GM18517 (cell line): ENCODE measurements at regions not wholly inside any gene's neighbourhood (a gene's known extent, or its start where the extent isn't known, plus 50 kb on each side); places are given as distances from the start of the nearest gene placed in this dataset.
"Not testable (repeated sequence)": the region's sequence is repeated elsewhere in the genome, so short reads cannot be mapped to it uniquely, and the experiment has no call there.

Experiments used
- ATAC-seq: cut with Tn5 transposase; IDR thresholded peaks from one replicate; pipeline ENCODE4 v1.9.1; 2021; ENCODE audit warnings: mild to moderate bottlenecking, moderate library complexity; ENCODE audit not compliant: unreplicated experiment

DNA sequence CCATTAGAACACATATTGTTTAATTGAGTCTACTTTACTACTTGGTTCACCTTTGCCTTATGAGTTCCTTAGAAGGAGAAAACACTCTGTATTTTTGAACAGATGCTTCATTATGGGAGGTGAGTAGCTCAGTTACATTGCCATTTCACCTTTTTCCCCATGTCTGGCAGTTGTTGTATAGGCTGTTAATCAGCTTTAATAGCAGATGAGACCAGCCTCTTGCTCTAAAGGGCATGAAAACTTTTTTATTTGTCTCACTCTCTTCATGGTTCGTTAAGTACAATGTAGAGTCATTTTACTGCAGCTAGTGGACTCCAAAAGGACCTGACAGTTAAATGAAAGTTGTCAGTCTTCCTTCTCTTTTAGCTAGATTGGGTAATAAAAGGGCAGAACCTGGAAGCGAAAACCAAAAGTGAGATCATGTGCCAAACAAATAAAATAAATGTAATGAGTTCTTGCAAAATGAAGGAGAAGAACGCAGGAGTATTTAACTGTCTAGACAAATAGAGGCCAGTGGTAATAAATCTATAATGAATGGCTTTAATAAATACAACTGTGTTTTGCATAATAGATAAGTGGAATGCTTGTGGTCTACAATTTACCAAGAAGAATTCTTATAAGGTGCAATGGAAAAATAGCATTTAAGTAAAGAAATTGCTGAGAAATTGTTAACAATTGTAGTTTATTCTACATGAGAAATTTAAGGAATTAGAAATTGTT, 180.0 kb upstream of the NEGR1 start:
- ATAC-seq, result no peak

DNA sequence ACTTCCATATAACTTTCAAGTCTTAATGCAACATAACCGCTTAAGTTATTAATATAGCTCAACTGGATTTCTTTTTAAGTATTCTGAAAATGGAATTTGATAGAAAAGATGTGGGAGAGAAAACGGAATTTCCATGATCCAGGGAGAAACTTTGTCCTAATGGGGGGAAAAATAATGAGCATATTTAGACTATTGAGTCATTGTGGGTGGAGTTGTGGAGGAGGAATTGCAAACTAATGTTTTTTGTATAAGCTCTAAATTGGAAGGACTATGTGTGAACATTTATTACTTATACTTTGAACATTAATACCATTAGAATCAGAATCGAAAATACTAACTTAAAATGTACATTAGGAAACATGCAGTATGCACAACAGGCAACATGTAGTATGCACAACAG, 159.9 kb upstream of the NEGR1 start:
- ATAC-seq, result no peak

DNA sequence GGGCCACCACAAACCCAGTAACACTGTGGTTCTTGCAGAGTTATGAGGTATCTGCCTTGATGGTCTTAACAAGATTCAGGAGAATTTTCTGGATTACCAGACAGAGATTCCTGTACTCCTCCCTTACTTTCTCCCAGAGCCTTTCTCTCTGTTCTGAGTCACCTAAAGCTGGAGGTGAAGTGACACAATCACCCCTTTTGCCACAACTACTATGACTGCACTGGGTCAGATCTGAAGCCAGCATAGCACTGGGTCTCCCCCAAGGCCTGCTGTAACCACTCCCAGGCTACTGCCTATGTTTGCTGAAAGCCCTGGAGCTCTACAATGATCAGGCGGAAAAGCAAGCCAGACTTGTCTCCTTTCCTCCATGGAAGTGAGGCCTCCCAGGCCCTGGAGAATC, 156.7 kb upstream of the NEGR1 start:
- no peak for ATAC-seq

DNA sequence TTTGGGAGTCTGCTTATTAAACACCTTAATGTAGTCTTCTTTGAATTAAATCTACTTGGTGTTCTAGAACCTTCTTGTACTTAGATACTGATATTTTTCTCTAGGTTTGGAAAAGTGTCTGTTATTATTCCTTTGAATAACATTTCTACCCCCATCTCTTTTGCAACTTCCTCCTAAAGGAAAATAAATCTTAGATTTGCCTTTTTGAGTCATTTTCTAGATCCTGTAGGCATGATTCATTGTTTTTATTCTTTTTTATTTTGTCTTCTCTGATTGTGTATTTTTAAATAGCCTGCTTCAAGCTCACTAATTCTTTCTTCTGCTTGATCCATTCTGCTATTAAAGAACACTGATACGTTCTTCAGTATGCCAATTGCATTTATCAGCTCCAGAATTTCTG, 155.9 kb upstream of the NEGR1 start:
- ATAC-seq, result no peak

DNA sequence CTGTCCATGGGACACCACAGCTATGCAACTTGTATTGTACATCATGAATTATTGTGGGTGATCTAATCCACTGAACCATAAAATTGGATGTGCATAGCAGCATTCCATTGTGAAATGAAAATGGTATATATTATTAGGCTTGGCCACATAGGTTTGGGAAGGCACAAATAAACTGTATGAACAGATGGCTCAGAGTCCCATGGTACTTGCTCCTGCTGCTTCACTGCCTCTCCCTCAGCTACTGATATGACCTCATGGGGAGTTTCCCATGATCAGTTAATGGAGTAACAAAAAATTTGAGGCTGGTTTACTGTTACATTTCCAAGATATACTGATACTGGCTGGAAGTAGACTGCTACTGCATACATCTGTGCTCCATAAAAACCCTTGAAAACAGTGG, 152.7 kb upstream of the NEGR1 start:
- ATAC-seq, result no peak

DNA sequence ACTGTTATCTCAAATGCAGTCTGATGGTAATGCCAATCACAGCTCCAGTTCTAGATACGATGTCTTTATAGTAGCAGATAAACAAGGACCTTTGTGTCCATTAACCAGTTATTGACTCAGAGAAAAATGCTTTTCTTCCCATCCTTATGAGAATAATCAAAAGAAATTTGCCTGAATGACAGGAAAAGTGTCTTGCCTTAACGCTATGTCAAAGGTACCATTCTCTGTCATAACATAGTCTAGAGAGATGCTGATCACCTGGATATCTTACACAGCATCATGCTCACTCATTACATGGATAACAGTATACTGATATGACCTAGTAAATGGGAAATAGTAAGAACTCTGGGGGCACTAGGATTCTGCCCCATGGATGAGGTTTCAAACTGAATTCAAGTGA, 151.7 kb upstream of the NEGR1 start:
- ATAC-seq, result no peak

DNA sequence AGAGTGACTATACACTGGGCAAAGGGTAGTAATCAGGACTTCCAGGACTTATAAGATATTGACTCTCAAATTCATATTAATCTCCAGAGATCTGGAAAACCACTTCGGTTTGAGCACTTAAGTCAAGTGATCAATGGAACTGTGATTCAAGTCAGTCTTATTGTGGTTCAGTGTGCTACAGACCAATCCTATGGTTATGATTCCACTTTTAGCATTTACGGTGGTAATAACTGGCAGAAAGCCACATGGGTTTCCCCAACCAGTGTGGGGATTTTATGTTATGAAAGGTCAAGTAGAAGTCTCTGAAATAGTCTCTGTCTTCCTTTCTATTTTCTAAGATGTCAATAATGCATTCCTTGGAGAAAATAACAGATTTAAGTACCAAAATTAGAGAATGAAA, 151.3 kb upstream of the NEGR1 start:
- no peak for ATAC-seq

DNA sequence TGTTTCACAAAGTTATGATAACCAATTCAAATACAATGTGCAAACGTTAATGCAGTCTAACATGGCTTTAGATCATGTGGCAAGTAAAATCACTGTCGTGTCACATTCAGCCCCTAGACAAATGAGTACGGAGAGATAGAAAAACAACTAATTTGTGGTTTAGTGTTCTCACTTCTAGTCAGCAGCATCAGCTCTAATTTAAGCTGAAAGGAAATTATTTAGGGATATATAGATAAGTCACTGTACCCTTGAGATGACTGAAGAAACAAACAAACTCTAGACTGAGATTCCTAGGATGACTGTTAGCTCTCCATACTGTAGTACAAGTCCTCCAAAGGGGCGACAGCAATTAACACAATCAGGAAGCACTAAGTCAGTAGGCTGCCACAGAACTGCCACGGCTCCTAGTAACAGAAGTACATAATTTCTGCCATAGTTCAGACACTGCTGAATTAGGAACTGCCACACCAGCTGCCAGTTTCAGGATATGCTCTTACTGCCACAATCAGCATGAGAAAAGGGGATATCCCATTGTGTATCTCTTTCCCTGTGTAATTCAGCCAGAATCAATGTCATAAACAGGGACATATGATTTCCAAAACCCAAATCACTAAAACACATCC, 150.4 kb upstream of the NEGR1 start:
- peak; percentile 51 for ATAC-seq

DNA sequence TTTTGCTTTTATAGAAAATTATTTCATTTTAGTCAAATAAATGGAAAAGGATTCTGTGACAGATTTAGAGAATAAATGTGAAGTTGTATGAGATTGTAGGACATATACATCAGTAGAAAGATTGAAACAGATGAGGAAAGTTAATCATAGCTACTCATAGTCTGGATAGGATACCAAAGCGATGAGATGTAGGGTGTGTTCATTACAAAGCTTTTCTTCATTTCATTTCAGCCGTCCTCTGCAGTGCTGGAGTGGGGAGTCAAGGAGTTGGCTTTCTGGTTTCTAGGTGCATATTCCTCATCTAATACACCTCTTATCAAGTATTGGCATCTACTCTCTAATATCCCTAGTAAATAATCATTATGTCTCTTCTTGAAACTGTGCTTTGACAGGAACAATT, 149.5 kb upstream of the NEGR1 start:
- ATAC-seq, result no peak

DNA sequence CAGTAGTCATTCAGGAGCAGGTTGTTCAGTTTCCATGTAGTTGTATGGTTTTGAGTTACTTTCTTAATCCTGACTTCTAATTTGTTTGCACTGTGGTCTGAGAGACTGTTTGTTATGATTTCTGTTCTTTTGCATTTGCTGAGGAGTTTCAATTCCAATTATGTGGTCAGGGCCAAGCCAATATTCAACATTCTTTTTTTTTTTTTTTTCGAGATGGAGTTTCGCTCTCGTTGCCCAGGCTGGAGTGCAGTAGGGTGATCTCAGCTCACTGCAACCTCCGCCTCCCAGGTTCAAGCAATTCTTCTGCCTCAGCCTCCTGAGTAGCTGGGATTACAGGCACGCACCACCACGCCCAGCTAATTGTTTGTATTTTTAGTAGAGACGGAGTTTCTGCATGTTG, 145.9 kb upstream of the NEGR1 start:
- not testable (repeated sequence) for ATAC-seq

DNA sequence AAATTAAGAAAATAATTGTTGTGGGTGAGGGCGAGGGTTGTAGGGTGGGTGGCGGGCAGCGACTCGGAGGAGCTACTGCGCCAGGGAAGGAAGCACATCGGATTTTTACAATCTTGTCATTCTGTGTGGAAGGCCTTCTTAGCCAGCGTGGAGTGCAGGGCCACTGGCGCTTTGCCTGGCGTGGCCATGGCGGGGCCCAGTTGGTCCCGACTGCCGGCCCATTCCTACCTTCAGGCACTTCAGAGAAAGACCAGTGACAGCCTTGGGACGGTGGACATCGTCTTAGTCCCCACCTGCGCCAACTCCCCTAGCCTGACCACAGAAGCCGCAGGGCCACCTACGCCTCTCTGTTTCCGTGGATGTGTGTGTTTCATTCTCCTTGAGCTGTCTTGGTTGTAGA, 136.9 kb upstream of the NEGR1 start:
- ATAC-seq, result no peak

DNA sequence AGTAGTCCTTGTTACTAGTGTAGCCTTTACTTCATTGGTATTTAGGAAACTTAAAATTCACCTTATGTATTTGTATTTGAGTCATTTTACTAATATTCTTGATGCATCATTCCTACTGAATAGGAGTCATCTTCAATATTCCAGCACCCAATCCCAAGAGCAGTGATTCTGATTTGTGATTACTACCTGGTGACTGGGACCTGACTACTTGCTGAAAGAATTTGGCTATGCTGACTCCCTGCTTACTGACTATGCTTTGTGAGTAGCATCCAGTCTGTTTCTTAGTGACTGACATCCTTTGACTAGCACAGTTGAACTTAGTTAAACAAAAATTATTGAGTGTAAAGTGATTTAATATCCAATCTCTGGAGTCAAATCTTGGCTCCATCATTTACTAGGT, 129.9 kb upstream of the NEGR1 start:
- no peak for ATAC-seq

DNA sequence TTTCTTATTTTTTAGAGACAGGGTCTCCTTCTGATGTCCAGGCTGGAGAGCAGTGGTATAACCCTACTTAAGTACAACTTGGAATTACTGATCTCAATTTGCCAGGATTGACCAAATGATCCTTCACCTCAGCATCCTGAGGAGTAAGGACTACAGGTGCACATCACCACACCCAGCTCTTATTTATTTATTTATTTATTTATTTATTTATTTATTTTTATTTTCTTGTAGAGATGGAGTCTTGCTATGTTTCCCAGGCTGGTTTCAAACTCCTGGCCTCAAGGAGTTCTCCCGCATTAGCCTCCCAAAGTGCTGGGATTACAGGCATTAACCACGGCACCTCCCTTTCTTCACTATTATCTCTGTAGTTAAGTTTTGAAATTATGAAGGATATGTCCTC, 117.5 kb upstream of the NEGR1 start:
- no peak for ATAC-seq

DNA sequence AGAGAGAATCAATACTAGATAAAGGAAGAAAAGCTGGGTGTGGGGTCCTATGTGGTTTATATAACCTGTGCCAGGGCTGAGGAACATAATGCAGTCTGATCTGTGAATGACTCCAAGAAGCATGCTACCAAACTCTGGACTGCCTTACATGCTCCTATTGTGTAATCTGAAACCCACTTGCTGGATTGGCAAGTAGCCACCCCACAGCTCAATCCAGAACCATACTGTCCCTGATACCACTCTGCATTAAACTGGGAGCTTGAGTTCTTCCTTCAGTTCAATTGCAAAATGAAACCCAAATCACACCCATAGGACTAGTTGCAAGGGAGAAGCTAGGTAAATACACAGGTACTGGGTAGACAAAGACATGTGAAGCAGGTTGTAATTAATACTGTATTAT, 115.4 kb upstream of the NEGR1 start:
- ATAC-seq, result no peak

DNA sequence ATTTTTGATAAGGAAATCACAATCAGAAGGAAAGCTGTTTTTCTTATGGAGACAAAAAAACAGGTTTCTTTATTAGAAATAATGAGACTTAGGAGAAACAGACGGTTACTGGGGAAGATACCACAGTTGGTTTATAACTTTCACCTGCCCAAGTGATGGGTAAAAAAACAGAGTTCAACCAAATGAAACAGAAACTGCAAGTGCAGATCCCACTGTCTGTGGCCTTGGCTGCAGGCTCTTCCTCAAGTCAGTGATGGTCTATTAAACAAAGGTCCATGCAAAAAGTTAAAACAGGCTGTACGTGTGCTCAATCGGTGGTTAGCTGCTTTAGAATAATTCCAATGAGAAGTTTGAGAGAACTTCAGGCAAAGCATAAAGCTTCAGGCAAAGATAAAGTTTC, 112.1 kb upstream of the NEGR1 start:
- no peak for ATAC-seq

DNA sequence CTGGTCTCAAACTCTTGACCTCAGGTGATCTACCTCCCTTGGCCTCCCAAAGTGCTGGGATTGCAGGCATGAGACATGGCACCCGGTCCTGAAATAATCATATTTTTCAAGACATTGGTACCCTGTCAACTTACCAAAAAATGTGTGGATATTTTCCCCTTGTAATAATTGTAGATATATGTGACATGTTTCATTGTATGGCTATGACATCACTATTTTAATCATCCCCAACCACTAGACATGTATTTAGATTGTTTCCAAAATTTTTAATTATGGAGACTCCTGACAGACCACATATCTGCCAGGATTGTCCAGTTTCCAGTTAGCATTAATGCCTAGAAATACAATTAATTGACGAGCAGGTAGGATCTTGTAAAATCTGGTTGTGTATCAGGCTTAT, 96.7 kb upstream of the NEGR1 start:
- ATAC-seq, result no peak

DNA sequence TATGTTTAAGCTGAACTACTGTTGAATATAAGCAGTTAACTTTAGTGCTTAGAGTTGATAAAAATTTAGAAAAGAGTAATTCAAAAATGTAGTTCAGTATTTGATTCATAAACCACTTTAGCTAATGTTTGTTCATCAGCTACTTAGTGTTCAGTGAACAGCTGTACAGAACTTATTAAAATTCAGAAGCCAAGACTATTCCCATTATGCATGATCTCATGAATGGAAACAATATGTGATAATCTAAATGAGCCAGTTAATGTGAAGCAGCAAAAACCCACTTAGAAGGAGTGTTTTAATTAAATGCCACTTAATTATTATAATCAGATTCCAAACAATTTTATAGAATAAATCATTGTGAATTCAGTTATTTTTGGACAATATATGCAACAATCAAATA, 92.9 kb upstream of the NEGR1 start:
- ATAC-seq, result no peak

DNA sequence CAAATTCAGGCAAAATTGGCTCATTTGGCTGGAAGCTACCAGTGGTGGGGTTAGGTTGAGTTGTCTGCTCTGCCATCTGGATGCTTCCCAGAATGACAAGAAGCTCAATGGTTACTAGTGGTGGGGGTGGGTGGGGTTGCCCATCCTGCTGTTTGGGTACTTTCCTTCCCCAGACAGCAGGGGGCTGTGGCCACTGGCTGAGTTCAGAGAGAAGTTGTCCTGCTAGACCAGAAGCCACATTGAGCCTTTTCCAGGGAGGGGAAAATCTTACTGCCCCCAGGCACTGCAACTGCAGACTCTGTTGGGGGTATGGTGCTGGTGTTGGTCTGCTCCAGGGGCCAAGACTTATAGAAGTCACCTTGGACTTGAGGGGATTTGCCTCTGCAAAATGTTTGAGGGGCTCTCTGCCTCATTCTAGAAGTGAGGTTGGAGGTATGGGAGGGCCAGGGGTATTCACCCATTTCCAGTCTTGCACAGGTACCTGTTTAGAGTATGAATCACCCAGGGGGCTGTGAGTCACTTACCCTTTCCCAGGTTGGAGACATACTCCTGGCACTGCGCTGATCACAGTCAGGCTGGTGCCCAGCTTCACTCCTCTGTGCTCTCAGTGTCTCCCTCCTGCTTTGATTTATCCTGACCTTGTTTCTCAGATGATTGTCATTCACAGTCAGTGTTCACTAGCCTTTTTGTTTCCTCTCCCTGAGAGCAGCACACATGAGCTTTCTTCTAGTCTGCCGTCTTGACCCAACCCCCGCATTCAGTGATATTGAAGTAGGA, 89.1 kb upstream of the NEGR1 start:
- ATAC-seq, result no peak

DNA sequence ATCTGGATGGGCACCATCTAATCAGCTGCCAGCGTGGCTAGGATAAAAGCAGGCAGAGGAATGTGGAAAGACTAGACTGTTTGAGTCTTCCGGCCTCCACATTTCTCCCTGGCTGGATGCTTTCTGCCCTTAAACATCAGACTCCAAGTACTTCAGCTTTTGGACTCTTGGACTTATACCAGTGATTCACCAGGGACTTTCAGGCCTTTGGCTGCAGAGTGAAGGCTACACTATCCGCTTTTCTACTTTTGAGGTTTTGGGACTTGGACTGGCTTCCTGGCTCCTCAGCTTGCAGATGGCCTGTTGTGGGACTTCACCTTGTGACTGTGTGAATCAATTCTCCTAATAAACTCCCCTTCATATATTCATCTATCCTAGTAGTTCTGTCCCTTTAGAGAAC, 88.5 kb upstream of the NEGR1 start:
- ATAC-seq, result not testable (repeated sequence)

DNA sequence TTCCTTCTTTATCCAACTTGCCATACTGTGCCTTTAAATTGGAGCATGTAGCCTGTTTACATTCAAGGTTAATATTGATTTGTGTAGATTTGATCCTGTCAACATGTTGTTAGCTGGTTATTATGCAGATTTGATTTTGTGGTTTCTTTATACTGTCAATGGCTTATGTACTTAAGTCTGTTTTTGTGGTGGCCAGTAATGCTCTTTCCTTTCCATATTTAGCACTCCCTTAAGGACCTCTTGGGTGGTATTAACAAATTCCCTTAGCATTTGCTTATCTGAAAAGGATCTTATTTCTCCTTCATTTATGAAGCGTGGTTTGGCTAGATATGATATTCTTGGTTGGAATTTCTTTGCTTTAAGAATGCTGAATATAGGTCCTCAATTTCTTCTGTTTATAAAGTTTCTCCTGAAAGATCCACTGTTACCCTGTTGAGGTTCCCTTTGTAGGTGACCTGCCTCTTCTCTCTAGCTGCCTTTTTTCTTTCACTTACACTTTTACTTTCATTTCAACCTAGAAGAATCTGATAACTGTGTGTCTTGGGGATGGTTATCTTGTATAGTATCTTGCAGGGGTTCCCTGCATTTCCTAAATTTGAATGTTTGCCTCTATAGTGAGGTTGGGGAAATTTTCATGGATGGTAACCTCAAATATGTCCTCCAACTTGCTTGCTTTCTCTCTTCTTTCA, 86.9 kb upstream of the NEGR1 start:
- no peak for ATAC-seq

DNA sequence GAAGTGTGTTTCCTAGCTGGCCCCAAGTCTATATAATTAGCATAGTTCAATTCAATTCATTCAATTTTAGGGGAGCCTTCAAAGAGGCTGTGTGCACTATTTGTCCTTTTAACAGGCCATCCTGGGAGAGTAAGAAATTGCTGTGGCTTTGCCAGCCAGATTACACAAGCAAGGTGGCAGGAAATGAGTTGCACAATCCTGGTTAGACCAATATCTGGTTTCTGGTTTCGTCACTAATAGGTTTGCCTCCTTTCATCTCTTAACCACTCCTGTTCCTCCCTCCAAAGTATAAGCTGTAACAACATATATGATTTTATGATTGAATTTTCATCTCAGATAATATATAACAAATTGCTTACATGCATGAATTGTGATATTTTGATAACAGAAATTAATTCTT, 84.1 kb upstream of the NEGR1 start:
- no peak for ATAC-seq

DNA sequence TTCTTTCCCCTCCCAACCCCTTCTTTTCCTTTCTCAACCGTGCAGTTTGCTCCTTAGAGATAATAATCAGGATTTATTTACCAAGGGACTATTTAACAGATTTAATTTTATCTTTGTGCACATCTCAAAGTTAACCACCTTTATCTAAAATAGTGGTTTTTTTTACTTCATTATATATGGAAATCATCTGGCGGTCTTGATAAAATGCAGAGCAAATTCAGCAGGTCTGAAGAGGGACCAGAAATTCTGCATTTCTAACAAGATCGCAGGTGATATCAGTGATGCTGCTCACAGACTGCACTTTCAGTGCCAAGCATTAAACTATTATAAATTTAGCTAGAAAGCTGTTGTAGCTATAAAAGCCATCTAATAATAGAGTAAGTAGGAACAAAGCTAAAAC, 83.4 kb upstream of the NEGR1 start:
- ATAC-seq, result no peak
